Endodermal cell (in vitro differentiated cells): ENCODE measurements at regions not wholly inside any gene's neighbourhood (a gene's known extent, or its start where the extent isn't known, plus 50 kb on each side); places are given as distances from the start of the nearest gene placed in this dataset.

Experiments
- DNase-seq: peaks from one replicate; pipeline ENCODE4 v3.0.0-alpha.2; 2017
- H3K27ac ChIP-seq: 2 replicates; pipeline ENCODE4 v1.5.1; 2013; ENCODE audit warnings: mild to moderate bottlenecking, low read depth, low read length, moderate library complexity
- H3K27me3 ChIP-seq: 2 replicates; pipeline ENCODE4 v1.6.1; 2013; ENCODE audit warnings: mild to moderate bottlenecking, low read length, moderate library complexity; ENCODE audit not compliant: insufficient read depth, control insufficient read depth, poor library complexity, severe bottlenecking
- H3K36me3 ChIP-seq: 2 replicates; pipeline ENCODE4 v1.7.0; 2013; ENCODE audit warnings: mild to moderate bottlenecking, low read length, moderate library complexity; ENCODE audit not compliant: control insufficient read depth, insufficient read depth
- H3K4me1 ChIP-seq: one replicate; pipeline ENCODE4 v1.7.0; 2013; ENCODE audit warnings: low read length; ENCODE audit not compliant: control insufficient read depth, insufficient read depth
- H3K4me3 ChIP-seq: 2 replicates; pipeline ENCODE4 v1.5.1; 2013; ENCODE audit warnings: mild to moderate bottlenecking, low read length, moderate library complexity
- H3K9ac ChIP-seq: 2 replicates; pipeline ENCODE4 v1.6.1; 2013; ENCODE audit warnings: mild to moderate bottlenecking, low read length, moderate library complexity; ENCODE audit not compliant: poor library complexity, severe bottlenecking; ENCODE audit errors: extremely low read depth
- H3K9me3 ChIP-seq: 2 replicates; pipeline ENCODE4 v1.6.1; 2013; ENCODE audit warnings: mild to moderate bottlenecking, low read length, moderate library complexity; ENCODE audit not compliant: control insufficient read depth
- H3K27ac Mint-ChIP-seq: 2 replicates; pipeline ENCODE4 v1.8.0; 2020; ENCODE audit warnings: mixed read lengths
- H3K27me3 Mint-ChIP-seq: 2 replicates; pipeline ENCODE4 v1.8.0; 2021; ENCODE audit warnings: mild to moderate bottlenecking, mixed read lengths; ENCODE audit not compliant: insufficient read depth
- H3K36me3 Mint-ChIP-seq: 2 replicates; pipeline ENCODE4 v1.8.0; 2020; ENCODE audit warnings: low read depth, mixed read lengths
- H3K4me1 Mint-ChIP-seq: 2 replicates; pipeline ENCODE4 v1.8.0; 2020; ENCODE audit warnings: mixed read lengths
- H3K4me3 Mint-ChIP-seq: 2 replicates; pipeline ENCODE4 v1.8.0; 2020; ENCODE audit warnings: mild to moderate bottlenecking, moderate library complexity, mixed read lengths
- H3K9me3 Mint-ChIP-seq: 2 replicates; pipeline ENCODE4 v1.8.0; 2020; ENCODE audit warnings: mild to moderate bottlenecking, mixed read lengths
- WGBS, 2 experiments: methylation state at CpG; one replicate each; pipeline versions ENCODE4 v1.1.5 to v1.1.7; 2013; ENCODE audit warnings: missing lambda C conversion rate in 2 of 2, mixed read lengths in 1 of 2; ENCODE audit not compliant: insufficient coverage in 1 of 2, insufficient read length in 1 of 2; 5-methylcytosine and 5-hydroxymethylcytosine counted together
- TF ChIP-seq, protein P1 (sequence below): fragments of 200-600 bp; sonication (generic); conservative IDR thresholded peaks from 2 replicates; pipeline ENCODE4 v1.5.0; 2021; ENCODE audit warnings: antibody characterized with exemption, mild to moderate bottlenecking

DNA sequence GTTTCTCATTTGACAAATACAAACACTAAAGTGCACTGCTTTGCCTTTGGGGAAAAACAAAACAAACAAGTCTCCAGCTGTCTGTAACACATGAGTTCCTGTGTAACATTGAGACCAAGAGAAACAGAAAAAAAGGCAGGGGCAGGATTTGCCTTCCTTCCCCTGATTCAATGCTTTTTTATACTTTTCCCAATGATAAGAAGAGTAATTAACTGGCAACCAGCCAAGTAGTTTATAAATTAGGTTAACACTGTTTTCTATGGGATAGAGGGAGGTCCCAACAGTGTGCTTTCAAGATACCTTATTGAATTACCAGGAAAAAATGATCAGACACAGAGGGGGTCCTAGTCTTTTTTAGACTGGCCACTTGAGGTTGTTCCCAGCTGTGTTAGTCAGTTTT lies 346.8 kb downstream of the TRIM36 start:
- no peaks in the 10 kb centered on the region for H3K27me3 Mint-ChIP-seq
- no peaks in the 10 kb centered on the region for H3K4me1 Mint-ChIP-seq
- no peak for DNase-seq
- Histone ChIP-seq H3K4me1 (no peaks in the 10 kb centered on the region), H3K4me3 (no peak overlapping the region), H3K27ac (no peak overlapping the region), H3K36me3 (no peaks in the 10 kb centered on the region), H3K9me3 (no peaks in the 10 kb centered on the region), H3K9ac (no peak overlapping the region), H3K27me3 (no peaks in the 10 kb centered on the region)
- H3K27ac Mint-ChIP-seq: no peak overlapping the region
- no peaks in the 10 kb centered on the region for H3K36me3 Mint-ChIP-seq
- no peak overlapping the region for H3K4me3 Mint-ChIP-seq
- peaks cover 16% of the 10 kb centered on the region for H3K9me3 Mint-ChIP-seq
- TF ChIP-seq, protein P1, sequence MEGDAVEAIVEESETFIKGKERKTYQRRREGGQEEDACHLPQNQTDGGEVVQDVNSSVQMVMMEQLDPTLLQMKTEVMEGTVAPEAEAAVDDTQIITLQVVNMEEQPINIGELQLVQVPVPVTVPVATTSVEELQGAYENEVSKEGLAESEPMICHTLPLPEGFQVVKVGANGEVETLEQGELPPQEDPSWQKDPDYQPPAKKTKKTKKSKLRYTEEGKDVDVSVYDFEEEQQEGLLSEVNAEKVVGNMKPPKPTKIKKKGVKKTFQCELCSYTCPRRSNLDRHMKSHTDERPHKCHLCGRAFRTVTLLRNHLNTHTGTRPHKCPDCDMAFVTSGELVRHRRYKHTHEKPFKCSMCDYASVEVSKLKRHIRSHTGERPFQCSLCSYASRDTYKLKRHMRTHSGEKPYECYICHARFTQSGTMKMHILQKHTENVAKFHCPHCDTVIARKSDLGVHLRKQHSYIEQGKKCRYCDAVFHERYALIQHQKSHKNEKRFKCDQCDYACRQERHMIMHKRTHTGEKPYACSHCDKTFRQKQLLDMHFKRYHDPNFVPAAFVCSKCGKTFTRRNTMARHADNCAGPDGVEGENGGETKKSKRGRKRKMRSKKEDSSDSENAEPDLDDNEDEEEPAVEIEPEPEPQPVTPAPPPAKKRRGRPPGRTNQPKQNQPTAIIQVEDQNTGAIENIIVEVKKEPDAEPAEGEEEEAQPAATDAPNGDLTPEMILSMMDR: no peak

GRCh38 chr5:114822436-114822835 lies 347.3 kb downstream of the TRIM36 start:
- no peaks in the 10 kb centered on the region for H3K4me1 ChIP-seq
- no peaks in the 10 kb centered on the region for H3K27me3 ChIP-seq
- 89% methylated on average over 1 of the region's 1 CpG; no CpG with 5 or more reads in 1 of the 2 experiments for WGBS, 2 experiments
- H3K36me3 ChIP-seq: no peaks in the 10 kb centered on the region
- no peaks in the 10 kb centered on the region for H3K9me3 ChIP-seq
- H3K27ac ChIP-seq: no peak overlapping the region
- H3K9ac ChIP-seq: no peak overlapping the region
- no peak overlapping the region for H3K4me3 ChIP-seq
- Mint-ChIP-seq H3K4me3 (no peak overlapping the region), H3K9me3 (peaks cover 13% of the 10 kb centered on the region), H3K27me3 (no peaks in the 10 kb centered on the region), H3K36me3 (no peaks in the 10 kb centered on the region), H3K27ac (no peak overlapping the region), H3K4me1 (no peaks in the 10 kb centered on the region)
- DNase-seq: no peak
- TF ChIP-seq, protein P1: no peak

GRCh38 chr5:114790403-114790792 lies 379.3 kb downstream of the TRIM36 start:
- Histone ChIP-seq H3K36me3 (no peaks in the 10 kb centered on the region), H3K27me3 (no peaks in the 10 kb centered on the region), H3K4me3 (no peak overlapping the region), H3K9me3 (no peaks in the 10 kb centered on the region), H3K4me1 (no peaks in the 10 kb centered on the region), H3K27ac (no peak overlapping the region), H3K9ac (no peak overlapping the region)
- DNase-seq: no peak
- no peak overlapping the region for H3K4me3 Mint-ChIP-seq
- H3K4me1 Mint-ChIP-seq: peaks cover 2% of the 10 kb centered on the region
- H3K27me3 Mint-ChIP-seq: no peaks in the 10 kb centered on the region
- no peak overlapping the region for H3K27ac Mint-ChIP-seq
- no peaks in the 10 kb centered on the region for H3K9me3 Mint-ChIP-seq
- WGBS, 2 experiments: 83 to 88% methylated on average over 1 to 2 of the region's 2 CpGs
- TF ChIP-seq, protein P1: no peak
- H3K36me3 Mint-ChIP-seq: no peaks in the 10 kb centered on the region
